SK-N-DZ (cell line): ENCODE measurements at regions not wholly inside any gene's neighbourhood (a gene's known extent, or its start where the extent isn't known, plus 50 kb on each side); places are given as distances from the start of the nearest gene placed in this dataset.
"Not testable (repeated sequence)": the region's sequence is repeated elsewhere in the genome, so short reads cannot be mapped to it uniquely, and the experiment has no call there.

Experiments
- DNase-seq: peaks from one replicate; pipeline ENCODE4 v3.0.0-alpha.2; 2015; ENCODE audit warnings: low spot score

DNA sequence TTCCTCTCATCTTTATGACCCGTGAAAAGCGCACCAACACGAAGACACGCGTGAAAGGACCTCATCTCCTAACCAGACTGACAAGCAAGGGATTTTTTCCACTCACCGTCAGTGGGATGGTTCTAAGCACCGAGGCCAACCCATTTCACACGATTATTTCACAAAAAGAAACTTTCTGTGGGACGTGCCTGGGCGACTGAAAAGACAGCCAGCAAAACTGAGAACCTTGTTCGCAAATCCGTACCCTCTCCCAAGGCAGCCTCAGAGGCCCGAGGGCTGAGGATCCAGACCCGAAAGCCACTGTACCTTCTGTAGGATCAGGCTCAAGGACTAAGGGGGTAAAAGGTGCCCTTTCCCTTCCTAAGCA lies 84.9 kb upstream of the METTL9 start:
- DNase-seq = not testable (repeated sequence)

DNA sequence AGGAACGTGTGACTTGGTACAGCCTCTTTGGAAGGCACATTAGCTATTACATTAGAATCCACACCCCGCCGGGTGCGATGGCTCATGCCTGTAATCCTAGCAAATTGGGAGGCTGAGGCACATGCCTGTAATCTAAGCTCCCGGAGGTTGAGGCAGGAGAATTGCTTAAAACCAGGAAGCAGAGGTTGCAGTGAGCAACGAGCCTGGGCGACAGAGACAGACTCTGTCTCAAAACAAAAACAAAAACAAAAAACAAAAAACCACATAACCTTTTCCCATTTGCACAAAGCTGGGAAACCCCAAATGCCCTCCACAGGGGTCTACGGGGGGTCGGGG lies 82.7 kb upstream of the METTL9 start:
- not testable (repeated sequence) for DNase-seq

DNA sequence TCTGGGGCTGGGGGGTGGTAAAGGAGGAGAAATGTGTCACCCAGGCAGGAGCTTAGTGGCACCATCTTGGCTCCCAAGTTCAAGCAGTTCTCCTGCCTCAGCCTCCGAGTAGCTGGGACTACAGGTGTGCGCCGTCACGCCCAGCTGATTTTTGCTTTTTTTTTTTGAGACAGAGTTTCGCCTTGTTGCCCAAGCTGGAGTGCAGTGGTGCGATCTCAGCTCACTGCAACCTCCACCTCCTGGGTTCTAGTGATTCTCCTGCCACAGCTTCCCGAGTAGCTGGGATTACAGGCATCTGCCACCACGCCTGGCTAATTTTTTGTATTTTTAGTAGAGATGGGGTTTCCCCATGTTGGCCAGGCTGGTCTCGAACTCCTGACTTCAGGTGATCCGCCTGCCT lies 82.1 kb upstream of the METTL9 start:
- not testable (repeated sequence) for DNase-seq

DNA sequence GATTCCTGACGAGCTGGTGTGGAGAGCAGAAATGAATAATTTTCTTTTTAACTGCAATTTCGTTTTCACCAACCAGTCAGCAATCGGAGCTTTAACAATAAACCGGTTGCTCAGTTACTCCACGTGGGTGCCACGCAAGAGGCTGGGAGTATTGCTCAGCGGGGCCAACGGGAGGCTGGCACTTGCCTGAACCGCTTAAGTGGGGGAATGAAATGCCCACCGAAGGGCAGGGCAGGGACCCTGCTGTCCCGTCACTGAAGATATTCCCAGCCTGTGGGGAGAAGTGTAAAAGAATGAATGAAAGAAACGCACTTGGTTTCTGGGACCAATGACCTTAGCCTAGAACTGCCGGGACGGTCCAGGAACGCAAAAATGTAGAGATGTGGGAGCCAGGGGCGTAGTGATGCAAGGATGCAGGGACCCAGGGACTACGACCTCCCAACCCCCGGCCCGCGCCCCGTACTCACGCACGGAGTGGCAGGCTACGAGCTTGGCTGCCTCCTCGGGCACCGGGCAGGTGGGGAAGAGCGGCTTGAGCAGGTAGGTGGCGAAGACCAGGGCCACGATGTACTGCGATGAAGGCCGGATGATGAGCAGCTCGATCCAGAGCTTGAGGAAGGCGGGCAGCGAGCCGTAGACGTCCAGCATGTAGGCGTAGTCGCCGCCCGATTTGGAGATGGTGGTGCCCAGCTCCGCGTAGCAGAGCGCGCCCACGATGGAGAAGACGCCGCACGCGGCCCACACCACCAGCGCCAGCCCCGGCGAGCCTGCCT lies 79.8 kb upstream of the METTL9 start:
- not testable (repeated sequence) for DNase-seq

DNA sequence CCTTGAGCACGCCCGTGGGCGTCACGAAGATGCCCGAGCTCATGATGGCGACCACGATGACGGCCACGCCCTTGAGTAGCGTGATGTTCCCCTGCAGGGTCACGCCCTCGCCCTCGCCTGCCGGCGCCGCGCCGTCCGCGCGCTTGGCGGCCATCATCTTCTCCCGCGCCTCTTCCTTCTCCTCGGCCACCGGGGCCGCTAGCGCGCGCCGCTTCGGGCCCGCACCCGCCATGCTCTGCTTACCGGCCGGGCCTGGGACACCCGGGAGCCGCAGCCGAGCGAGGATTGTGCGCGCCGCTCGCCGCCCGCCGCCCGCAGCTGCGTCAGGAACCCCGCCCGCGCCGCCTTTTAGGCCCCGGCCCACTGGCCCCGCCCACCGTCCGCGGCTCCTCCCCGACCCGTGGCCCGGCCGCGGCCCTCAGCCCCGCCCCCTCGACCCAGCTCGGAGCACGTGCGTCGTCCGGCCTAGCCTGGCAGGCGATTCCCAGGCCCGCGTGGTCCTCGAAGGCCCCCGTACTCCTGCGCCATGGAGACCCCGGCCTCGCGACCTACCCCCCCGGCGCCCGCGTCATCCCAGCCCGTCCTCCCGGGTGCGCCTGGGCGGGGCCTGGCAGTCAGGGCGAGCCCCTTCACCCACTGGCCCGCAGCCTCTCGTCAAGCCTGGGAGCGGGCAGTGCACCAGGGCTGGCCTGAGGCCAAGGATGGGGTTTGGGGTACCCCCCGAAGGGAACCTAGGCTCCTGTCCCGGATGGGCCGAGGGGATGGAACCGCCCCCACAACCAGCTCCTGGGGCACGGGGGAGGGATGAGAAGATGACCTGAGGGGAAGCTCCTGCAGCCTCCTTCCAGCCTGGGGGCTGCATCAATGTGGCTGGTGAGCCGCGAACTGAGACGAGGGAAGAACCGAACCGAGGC lies 79.0 kb upstream of the METTL9 start:
- DNase-seq = peak; percentile 98

DNA sequence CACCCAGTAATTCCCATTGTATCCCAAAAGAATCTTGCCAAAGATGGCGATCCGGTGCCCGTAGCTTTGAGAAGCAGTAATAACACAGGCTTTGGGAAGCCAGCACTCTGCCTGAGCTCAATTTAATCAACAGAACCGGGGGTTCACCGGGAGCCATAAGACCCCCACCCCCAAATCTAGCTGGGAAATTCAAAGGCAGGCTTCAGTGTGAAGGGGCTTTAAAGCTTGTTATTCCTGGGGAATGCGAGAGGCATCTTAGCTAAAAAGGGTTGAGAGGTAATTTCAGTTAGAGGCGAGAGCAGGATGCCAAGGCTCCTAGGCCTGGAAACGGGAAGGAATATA lies 78.4 kb upstream of the METTL9 start:
- DNase-seq = not testable (repeated sequence)

- peak; percentile 74 for DNase-seq
Measured at GRCh38 chr16:21521390-21522143, 77.8 kb upstream of the METTL9 start.

DNA sequence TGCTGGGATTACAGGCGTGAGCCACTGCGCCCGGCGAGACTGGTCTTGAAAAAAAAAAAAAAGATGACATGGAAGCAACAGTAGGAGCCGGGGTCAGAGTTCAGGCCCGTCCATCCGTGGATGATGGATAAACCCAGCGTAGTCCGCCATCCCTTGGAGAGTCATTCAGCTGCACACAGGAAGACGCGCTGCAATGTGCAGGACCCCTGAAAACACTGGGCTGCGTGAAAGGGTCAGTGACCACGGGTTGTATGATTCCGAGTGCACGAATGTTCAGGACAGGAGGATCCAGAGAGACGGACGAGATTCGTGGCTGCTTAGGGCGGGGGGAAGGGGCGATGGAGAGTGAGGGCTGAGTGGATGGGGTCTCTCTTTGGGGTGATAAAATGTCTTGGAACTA lies 76.5 kb upstream of the METTL9 start:
- not testable (repeated sequence) for DNase-seq

- no peak for DNase-seq
Measured at GRCh38 chr16:21523411-21524067, 75.8 kb upstream of the METTL9 start.

GRCh38 chr16:21524068-21524751 lies 75.2 kb upstream of the METTL9 start:
- no peak for DNase-seq

DNA sequence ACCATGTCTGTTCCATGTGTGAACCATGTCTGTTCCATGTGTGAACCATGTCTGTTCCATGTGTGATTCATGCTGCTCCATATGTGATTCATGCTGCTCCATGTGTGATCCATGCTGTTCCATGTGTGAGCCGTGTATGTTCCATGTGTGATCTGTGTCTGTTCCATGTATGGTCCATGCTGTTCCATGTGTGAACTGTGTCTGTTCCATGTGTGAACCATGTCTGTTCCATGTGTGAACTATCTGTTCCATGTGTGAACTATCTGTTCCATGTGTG lies 74.7 kb upstream of the METTL9 start:
- DNase-seq = not testable (repeated sequence)

GRCh38 chr16:21525029-21525895 lies 74.1 kb upstream of the METTL9 start:
- DNase-seq = peak; percentile 39

- peak; percentile 50 for DNase-seq
Measured at GRCh38 chr16:21525956-21526922, 73.1 kb upstream of the METTL9 start.

DNA sequence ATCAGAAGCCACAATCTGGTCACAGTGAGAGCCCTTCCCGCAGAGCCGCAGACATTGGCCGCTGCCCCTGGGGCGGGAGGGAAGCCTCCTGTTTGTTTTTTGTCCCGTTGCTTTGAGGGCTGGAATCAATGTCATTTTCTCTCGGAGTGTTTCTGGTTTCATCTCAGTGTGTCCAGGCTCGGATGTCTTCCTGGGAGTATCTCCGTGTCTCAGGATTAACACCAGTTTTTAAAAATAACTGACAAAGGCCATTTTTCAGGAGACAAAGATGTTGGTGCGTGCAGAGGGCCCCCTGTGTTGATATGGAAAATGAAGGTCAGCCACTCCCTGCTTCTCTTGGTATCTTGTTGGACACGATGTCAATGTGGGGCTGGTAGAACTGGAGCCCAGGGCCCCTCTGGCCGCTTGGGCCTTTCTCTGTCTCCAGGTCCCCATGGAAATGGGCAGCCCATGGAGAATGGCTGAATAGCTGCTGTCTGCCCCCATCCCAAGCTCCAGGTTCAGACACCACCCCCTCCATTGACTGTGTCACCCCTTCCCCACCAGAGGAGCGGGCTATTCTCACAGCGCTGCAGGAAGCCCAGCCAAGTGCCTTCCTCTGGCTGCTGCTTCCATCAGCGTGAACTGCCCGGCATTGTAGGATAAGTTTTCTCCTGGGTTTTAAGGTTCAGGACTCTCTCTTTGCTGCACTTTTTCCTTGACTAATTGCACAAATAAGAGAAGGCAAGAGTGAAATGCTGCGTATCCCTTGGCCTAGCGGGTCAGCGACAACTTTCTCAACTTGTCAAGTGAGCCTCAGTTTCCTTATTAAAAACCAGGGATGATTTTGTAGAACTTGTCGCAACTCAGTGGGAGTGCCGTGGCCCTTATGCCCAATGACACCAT lies 72.2 kb upstream of the METTL9 start:
- DNase-seq = no peak

DNA sequence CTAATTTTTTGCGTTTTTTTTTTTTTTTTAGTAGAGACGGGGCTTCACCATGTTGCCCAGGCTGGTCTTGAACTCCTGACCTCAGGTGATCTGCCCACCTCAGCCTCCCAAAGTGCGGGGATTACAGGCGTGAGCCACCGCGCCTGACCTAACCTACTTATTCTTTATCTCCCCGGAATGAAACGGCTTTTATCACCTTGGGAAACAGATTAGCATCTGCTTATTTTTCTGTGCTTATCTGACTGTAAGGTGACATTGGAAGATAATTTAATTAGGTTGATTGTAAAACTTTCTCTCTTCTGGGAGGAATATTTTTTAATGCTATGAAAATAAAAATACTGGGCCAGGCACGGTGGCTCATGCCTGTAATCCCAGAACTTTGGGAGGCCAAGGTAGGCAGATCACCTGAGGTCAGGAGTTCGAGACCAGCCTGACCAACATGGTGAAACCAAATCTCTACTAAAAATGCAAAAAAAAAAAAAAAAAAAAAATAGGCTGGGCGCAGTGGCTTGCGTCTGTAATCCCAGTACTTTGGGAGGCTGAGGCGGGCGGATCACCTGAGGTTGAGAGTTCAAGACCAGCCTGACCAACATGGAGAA lies 70.2 kb upstream of the METTL9 start:
- peak; percentile 34 for DNase-seq

- DNase-seq = not testable (repeated sequence)
Measured at GRCh38 chr16:21530729-21531383, 68.5 kb upstream of the METTL9 start.

DNA sequence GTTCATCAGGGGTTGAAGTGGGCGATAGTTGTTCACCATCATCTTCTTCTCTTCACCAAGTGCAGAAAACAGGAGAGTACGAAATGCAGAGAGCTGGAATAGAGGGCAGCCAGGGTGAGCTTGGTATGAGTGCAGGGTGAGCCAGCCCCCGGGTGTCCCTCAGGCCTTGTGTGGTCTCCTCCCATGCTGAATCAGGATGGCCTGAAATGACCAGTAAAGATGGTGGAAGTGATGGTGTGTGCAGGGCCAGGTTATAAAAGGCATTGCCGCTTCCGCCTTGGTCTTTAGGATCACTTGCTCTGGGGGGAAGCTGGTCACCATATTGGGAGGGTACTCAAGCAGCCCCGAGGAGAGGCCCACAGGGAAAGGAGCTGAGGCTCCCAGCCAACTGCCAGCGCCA lies 66.4 kb upstream of the METTL9 start:
- DNase-seq = not testable (repeated sequence)
